ENCODE measurements at regions not wholly inside any gene's neighbourhood (a gene's known extent, or its start where the extent isn't known, plus 50 kb on each side); places are given as distances from the start of the nearest gene placed in this dataset.

DNA sequence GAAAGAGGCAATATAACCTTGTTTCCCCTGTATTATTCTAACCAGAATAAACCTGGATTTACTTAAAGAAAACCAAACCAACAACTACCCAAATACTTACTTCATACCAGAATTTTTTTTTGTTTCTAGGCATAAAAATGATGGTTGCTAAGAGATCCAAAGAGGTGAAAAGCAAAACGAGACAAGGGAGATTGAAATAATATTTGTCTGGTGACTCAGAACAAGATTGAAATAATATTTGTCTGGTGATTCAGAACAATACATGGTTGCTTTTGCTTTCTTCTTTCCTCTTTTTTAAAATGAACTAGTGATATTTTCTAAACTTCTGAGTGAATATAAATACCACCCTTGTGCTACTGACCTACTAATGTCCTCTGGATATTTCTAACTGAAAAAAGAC is 592.9 kb downstream of the KCTD12 start:
- TF ChIP-seq, protein P1, sequence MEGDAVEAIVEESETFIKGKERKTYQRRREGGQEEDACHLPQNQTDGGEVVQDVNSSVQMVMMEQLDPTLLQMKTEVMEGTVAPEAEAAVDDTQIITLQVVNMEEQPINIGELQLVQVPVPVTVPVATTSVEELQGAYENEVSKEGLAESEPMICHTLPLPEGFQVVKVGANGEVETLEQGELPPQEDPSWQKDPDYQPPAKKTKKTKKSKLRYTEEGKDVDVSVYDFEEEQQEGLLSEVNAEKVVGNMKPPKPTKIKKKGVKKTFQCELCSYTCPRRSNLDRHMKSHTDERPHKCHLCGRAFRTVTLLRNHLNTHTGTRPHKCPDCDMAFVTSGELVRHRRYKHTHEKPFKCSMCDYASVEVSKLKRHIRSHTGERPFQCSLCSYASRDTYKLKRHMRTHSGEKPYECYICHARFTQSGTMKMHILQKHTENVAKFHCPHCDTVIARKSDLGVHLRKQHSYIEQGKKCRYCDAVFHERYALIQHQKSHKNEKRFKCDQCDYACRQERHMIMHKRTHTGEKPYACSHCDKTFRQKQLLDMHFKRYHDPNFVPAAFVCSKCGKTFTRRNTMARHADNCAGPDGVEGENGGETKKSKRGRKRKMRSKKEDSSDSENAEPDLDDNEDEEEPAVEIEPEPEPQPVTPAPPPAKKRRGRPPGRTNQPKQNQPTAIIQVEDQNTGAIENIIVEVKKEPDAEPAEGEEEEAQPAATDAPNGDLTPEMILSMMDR (IDR thresholded peaks at IDR 0.05; ENCODE audit: low read length), result no peak
- no peak for TF ChIP-seq EZH2 (optimal IDR thresholded peaks at IDR 0.05; ENCODE audit: low read depth, low read length)

Data from MM.1S (cell line).